IMR-90 (cell line): ENCODE measurements at regions not wholly inside any gene's neighbourhood (a gene's known extent, or its start where the extent isn't known, plus 50 kb on each side); places are given as distances from the start of the nearest gene placed in this dataset.

ENCODE experiments used
- ATAC-seq: fragments of 200-7000 bp; cut with Tn5 transposase; 2 replicates; pipeline ENCODE4 v1.9.1; 2020; ENCODE audit warnings: low read depth, mild to moderate bottlenecking, moderate library complexity
- BruUV-seq: library from RNA; stranded (reverse); fragments of 400-500 nt; replicated peaks from 2 replicates; lab custom pipeline; 2021; lab: Mats Ljungman, UMichigan
- CTCF ChIA-PET: fragments of 300-600 bp; formaldehyde crosslinking; extraction: SDS; loops from one replicate; lab custom pipeline; 2021; ENCODE audit warnings: antibody characterized with exemption; lab: Yijun Ruan, JAX
- POLR2A ChIA-PET: fragments of 300-600 bp; sonication (Branson Sonifier 250); formaldehyde crosslinking; loops from one replicate; lab custom pipeline; 2022; ENCODE audit warnings: antibody characterized with exemption; ENCODE audit not compliant: unreplicated experiment; lab: Charles Lee
- DNase-seq: peaks from one replicate; pipeline ENCODE4 v3.0.0; 2013
- H2AFZ ChIP-seq: replicated peaks from 2 replicates; pipeline ENCODE3; 2013; ENCODE audit warnings: low read length, mild to moderate bottlenecking; ENCODE audit not compliant: poor library complexity
- H2AK5ac ChIP-seq: 2 replicates; pipeline ENCODE4 v1.6.1; 2013; ENCODE audit warnings: low read depth, low read length, inconsistent platforms
- H2AK9ac ChIP-seq: replicated peaks from 2 replicates; pipeline ENCODE3; 2013; ENCODE audit warnings: mild to moderate bottlenecking, low read depth, low read length, moderate library complexity; ENCODE audit not compliant: poor library complexity
- H2BK120ac ChIP-seq: 2 replicates; pipeline ENCODE4 v1.6.1; 2013; ENCODE audit warnings: low read depth, low read length, inconsistent platforms
- H2BK15ac ChIP-seq: 3 replicates; pipeline ENCODE4 v1.6.1; 2013; ENCODE audit warnings: low read depth, low read length, inconsistent platforms
- H2BK20ac ChIP-seq: 2 replicates; pipeline ENCODE4 v1.6.1; 2013; ENCODE audit warnings: low read depth, mild to moderate bottlenecking, inconsistent platforms, low read length, moderate library complexity
- H2BK5ac ChIP-seq: 2 replicates; pipeline ENCODE4 v1.6.1; 2013; ENCODE audit warnings: mild to moderate bottlenecking, low read depth, low read length, inconsistent platforms; ENCODE audit not compliant: poor library complexity, severe bottlenecking
- H3K14ac ChIP-seq: replicated peaks from 2 replicates; pipeline ENCODE4 v1.6.1; 2013; ENCODE audit warnings: low read depth, low read length, inconsistent platforms
- H3K18ac ChIP-seq: 2 replicates; pipeline ENCODE4 v1.6.1; 2013; ENCODE audit warnings: low read depth, low read length, control low read depth
- H3K23ac ChIP-seq: 2 replicates; pipeline ENCODE4 v1.6.1; 2013; ENCODE audit warnings: low read depth, low read length, inconsistent platforms
- H3K27ac ChIP-seq: 2 replicates; pipeline ENCODE4 v1.5.1; 2013; ENCODE audit warnings: mild to moderate bottlenecking, control low read depth, low read length; ENCODE audit not compliant: insufficient read depth
- H3K27me3 ChIP-seq: 2 replicates; pipeline ENCODE4 v1.6.1; 2013; ENCODE audit warnings: low read length; ENCODE audit not compliant: control insufficient read depth, insufficient read depth
- H3K36me3 ChIP-seq: 2 replicates; pipeline ENCODE4 v1.6.1; 2013; ENCODE audit warnings: low read length, mixed read lengths; ENCODE audit not compliant: control insufficient read depth, insufficient read depth
- H3K4ac ChIP-seq: 2 replicates; pipeline ENCODE4 v1.6.1; 2013; ENCODE audit warnings: low read depth, low read length, inconsistent platforms
- H3K4me1 ChIP-seq: 2 replicates; pipeline ENCODE4 v1.6.1; 2013; ENCODE audit warnings: low read length, mixed read lengths; ENCODE audit not compliant: control insufficient read depth, insufficient read depth
- H3K4me2 ChIP-seq: 2 replicates; pipeline ENCODE4 v1.6.1; 2013; ENCODE audit warnings: low read depth, mild to moderate bottlenecking, control low read depth, low read length, moderate library complexity
- H3K4me3 ChIP-seq: 2 replicates; pipeline ENCODE4 v1.5.1; 2013; ENCODE audit warnings: low read depth, mild to moderate bottlenecking, control low read depth, low read length, moderate library complexity; ENCODE audit not compliant: insufficient read depth
- H3K56ac ChIP-seq: 2 replicates; pipeline ENCODE4 v1.6.1; 2013; ENCODE audit warnings: low read length, inconsistent platforms; ENCODE audit not compliant: insufficient read depth; ENCODE audit errors: extremely low read depth
- H3K79me1 ChIP-seq, 2 experiments: 2 replicates each; pipeline ENCODE4 v1.6.1; 2013; ENCODE audit warnings: low read length in 2 of 2, inconsistent platforms in 1 of 2, low read depth in 1 of 2
- H3K9ac ChIP-seq: 2 replicates; pipeline ENCODE4 v1.6.1; 2013; ENCODE audit warnings: low read depth, low read length, control low read depth
- H3K9me1 ChIP-seq: 2 replicates; pipeline ENCODE4 v1.6.1; 2013; ENCODE audit warnings: low read length, inconsistent platforms; ENCODE audit not compliant: insufficient read depth
- H3K9me3 ChIP-seq: 2 replicates; pipeline ENCODE4 v1.6.1; 2013; ENCODE audit warnings: low read length; ENCODE audit not compliant: control insufficient read depth, insufficient read depth
- H4K20me1 ChIP-seq: 2 replicates; pipeline ENCODE4 v1.6.1; 2013; ENCODE audit warnings: low read length, inconsistent platforms; ENCODE audit not compliant: insufficient read depth
- H4K5ac ChIP-seq: 2 replicates; pipeline ENCODE4 v1.6.1; 2013; ENCODE audit warnings: mild to moderate bottlenecking, low read depth, low read length, control low read depth
- H4K8ac ChIP-seq, 2 experiments: 2 replicates each; pipeline ENCODE4 v1.6.1; 2013; ENCODE audit warnings: low read depth in 2 of 2, low read length in 2 of 2, control low read depth in 1 of 2, inconsistent platforms in 1 of 2
- H4K91ac ChIP-seq: 2 replicates; pipeline ENCODE4 v1.6.1; 2013; ENCODE audit warnings: low read depth, low read length, inconsistent platforms; ENCODE audit not compliant: insufficient read depth
- CHD1 ChIP-seq: IDR thresholded peaks from 2 replicates; pipeline ENCODE4 v1.6.1; 2012; ENCODE audit warnings: low read depth, low read length, improper control_type of control experiment
- RCOR1 ChIP-seq: IDR thresholded peaks from 2 replicates; pipeline ENCODE4 v1.6.1; 2012; ENCODE audit warnings: mild to moderate bottlenecking, low read length, improper control_type of control experiment; ENCODE audit not compliant: insufficient replicate concordance
- RFX5 ChIP-seq: IDR thresholded peaks from 2 replicates; pipeline ENCODE4 v1.8.0; 2012; ENCODE audit warnings: low read depth, mild to moderate bottlenecking, low read length, moderate library complexity
- SMC3 ChIP-seq: fragments of 150-350 bp; IDR thresholded peaks from 2 replicates; pipeline ENCODE4 v1.6.1; 2016; ENCODE audit warnings: low read depth, mild to moderate bottlenecking, antibody characterized with exemption, low read length, moderate library complexity
- WGBS, 2 experiments: methylation state at CpG; one replicate each; pipeline versions ENCODE4 v1.1.5 to v1.1.7; 2013; ENCODE audit warnings: missing lambda C conversion rate in 2 of 2; ENCODE audit not compliant: insufficient read length in 1 of 2; ENCODE audit errors: extremely low coverage in 2 of 2; 5-methylcytosine and 5-hydroxymethylcytosine counted together
- dilution Hi-C: fragments of 300-500 bp; cut with HindIII; formaldehyde crosslinking; loops from one replicate; pipeline ENCODE4 v1.14.3; 2018; ENCODE audit warnings: low sequenced_read_pairs; ENCODE audit not compliant: unreplicated experiment
- in situ Hi-C: fragments of 300-500 bp; cut with MboI; formaldehyde crosslinking; loops from 3 replicates; pipeline ENCODE4 v1.14.3; 2019; ENCODE audit warnings: low sequenced_read_pairs, inconsistent platforms, mixed read lengths
- intact Hi-C: fragments of 100-400 bp; cut with micrococcal nuclease; formaldehyde crosslinking; loops from 2 replicates; pipeline ENCODE4 v1.10.0; 2022

- no peak overlapping the region for H2AK9ac ChIP-seq
- no peak overlapping the region for H2BK15ac ChIP-seq
- no peak overlapping the region for H3K56ac ChIP-seq
- no peak overlapping the region for H4K8ac ChIP-seq
- H3K18ac ChIP-seq: no peak overlapping the region
- H3K79me1 ChIP-seq: no peaks in the 10 kb centered on the region
- ATAC-seq (no peak), DNase-seq (peak; percentile 38)
- no peak overlapping the region for H3K4me2 ChIP-seq
- H3K27ac ChIP-seq: no peak overlapping the region
- H4K91ac ChIP-seq: no peak overlapping the region
- H3K4me1 ChIP-seq: peaks cover 6% of the 10 kb centered on the region; the same call in 1 of the 2 replicates
- H2AK5ac ChIP-seq: no peak overlapping the region
- H3K9me3 ChIP-seq: no peaks in the 10 kb centered on the region
- H3K14ac ChIP-seq: no peak overlapping the region
- no peaks in the 10 kb centered on the region for H3K27me3 ChIP-seq
- no peak overlapping the region for H3K23ac ChIP-seq
- H2AFZ ChIP-seq: no peak overlapping the region
- no peak overlapping the region for H3K4me3 ChIP-seq
- TF ChIP-seq RCOR1 (no peak), CHD1 (no peak), RFX5 (no peak), SMC3 (no peak)
- dilution Hi-C loops (no loop called here), intact Hi-C loops (no loop called here), in situ Hi-C loops (no loop called here)
- CTCF ChIA-PET: interaction anchor here (0.7 to 1.0 kb wide), 2 partner anchors 13 to 32 kb away, joined by 3 read pairs; no protein-coding TSS in a partner anchor
- no peak overlapping the region for H2BK20ac ChIP-seq
- no peaks in the 10 kb centered on the region for H3K36me3 ChIP-seq
- no peak overlapping the region for H4K5ac ChIP-seq
- H3K9me1 ChIP-seq: peaks cover 4% of the 10 kb centered on the region; the same call in 1 of the 2 replicates
- WGBS, 2 experiments: no CpG with 5 or more reads among the region's 1 CpG
- no peak overlapping the region for H2BK120ac ChIP-seq
- POLR2A ChIA-PET: no interaction called here
- no peak overlapping the region for H3K9ac ChIP-seq
- no TSS peak for BruUV-seq
- no peaks in the 10 kb centered on the region for H4K20me1 ChIP-seq
- no peak overlapping the region for H3K4ac ChIP-seq
- H2BK5ac ChIP-seq: no peak overlapping the region
Measured at GRCh38 chr1:56437959-56438358, 141.4 kb downstream of the PLPP3 start.
